Islet precursor cell (in vitro differentiated cells): ENCODE measurements at regions not wholly inside any gene's neighbourhood (a gene's known extent, or its start where the extent isn't known, plus 50 kb on each side); places are given as distances from the start of the nearest gene placed in this dataset.
A peak's percentile ranks its signal among the peaks of the same experiment; 100 is the strongest.

Source experiments
- DNase-seq: peaks from one replicate; pipeline ENCODE4 v3.0.0-alpha.2; 2018

DNA sequence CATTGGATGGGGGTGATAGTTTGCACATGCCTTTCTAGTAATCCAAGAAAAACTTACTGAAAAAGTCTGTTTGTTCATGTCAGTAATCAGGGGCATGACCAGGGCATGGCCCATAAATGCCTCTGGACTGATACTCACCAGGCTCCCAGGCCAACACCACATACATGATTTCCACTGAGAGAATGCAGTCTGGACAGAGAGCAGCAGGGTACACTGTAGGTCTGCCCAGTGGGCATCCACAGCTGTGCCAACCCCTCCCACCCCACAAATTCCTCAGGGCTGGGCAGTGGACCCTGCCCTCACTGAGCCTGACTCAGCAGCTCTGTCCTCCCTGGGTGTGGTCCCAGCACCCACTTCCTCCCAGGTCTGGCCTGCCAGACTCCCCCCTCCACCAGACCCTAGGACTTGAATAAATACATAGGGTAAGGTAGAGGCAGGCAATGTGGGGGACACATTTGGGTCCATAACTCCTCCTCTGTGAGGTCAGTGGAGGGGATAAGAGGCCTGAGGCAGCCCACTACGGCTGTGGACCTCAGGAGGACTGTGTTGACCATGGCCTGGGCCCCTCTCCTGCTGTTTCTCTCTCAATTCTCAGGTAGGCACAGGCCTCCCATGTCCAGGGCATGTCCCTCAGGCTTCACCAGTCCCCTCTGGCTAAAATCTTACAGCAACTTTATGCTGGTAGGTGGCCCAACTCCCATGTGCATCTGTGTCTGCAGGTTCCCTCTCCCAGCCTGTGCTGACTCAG, 92.2 kb upstream of the TOP3B start:
- no peak for DNase-seq

- no peak for DNase-seq
These were observed 91.4 kb upstream of the TOP3B start for GRCh38 chr22:22073769-22074561.

DNA sequence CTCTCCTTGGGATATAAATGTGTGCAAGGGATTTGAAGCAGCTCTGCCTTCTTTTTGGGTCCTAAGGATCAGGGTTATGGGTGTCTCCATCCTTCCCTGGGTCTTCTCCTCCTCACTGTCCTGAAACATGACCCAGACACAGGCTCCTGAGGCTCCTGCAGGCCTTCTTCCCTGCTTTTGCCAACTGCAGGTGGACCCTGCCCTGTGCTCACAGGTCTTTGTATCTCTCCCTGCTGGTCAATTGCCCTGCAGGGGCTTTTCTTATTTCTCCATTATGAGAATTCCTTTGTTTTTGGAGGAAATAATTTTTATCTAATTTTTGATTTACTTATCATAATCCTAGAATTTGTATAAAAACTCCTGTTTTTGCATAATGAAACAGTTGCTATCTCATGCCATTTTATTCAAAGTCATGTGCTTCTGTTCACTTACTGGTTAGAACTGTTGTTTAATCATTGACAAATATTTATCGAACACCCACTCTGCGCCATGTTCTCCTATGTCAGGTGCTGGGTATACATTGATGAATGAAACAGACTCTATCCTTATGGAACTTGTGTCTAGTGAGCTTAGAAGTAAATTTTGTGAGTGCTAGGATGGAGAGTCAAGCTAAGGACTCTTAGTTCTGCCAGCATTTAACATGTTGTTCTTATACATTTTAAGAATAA, 89.7 kb upstream of the TOP3B start:
- DNase-seq = no peak

DNA sequence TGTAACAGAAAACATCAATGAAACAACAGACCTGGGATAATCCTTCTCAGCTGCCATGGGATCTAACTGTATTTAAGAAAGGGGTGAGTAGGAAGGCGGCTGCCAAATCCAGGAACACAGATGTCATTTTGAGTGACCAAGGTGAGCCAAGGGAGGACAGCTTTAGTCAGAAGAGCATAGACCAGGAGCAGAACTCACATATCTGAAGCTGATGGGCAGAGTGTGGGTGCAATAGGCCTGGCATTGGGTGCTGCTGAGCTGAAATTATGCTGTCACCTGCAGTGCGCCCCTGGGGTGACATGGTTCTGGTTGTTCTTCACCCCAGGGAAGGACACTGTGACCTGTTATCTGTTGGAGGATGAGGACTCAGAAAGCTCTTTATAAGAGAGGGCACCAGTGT, 88.9 kb upstream of the TOP3B start:
- no peak for DNase-seq

GRCh38 chr22:22070371-22070824, 87.8 kb upstream of the TOP3B start:
- no peak for DNase-seq

- no peak for DNase-seq
These were observed 87.1 kb upstream of the TOP3B start for GRCh38 chr22:22069450-22070370.

DNA sequence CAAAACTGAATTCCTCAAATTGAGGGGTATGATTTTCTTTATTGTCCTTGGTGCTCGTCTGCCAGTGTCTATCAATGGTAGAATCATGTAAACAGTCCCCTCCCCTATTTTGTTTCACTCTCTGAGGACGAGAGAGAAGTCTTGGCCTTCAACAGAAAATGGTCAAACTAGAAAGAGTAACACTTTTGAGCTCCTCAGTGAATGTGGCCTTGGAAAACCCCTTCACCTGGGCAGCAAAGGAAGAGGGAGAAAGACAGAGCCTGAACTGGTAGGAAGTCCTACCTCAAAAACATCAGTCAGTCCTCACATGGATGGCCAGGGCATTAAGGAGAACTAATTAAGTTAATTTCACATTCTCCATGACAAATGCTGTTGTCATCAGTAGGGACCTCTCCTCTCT, 86.1 kb upstream of the TOP3B start:
- DNase-seq = no peak

GRCh38 chr22:22068025-22068424, 85.4 kb upstream of the TOP3B start:
- no peak for DNase-seq

DNA sequence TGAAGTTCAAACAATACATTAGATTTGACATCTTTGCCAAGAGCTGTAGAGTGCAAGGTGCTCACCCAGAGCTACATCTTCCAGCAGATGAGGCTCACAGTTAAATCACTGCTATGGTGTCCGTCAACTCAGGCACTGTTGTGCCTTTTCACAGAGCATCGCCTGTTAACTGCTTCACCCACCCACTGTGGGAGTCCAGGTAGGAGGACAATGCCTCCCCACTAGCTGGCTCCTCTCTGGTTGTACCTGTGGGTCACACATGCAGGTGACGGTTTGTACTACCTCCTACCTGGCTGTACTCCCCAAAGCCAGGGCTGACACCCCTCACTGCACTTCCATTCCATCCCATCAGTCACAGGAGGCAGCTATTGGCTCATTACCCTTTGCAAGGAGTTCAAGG, 84.6 kb upstream of the TOP3B start:
- DNase-seq = no peak

DNA sequence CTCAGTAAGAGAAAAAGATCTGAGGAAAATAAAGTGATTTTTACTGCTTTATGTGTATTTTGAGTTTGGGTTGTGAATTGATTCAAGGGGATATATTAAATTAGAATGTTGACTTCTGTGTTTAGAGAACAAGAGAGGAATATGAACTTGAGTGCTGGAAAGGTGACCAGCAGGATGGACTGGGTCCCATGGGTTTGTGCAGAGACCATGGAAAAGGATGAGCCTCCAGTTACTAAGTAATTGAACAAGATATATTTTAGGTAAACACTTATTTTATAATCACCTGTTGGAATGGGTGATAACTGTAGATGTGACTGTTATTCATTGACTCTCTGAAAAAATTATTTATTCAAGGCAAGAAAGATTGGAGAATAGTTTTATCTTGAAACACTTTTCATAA, 82.0 kb upstream of the TOP3B start:
- no peak for DNase-seq

- DNase-seq = no peak
These were observed 79.8 kb upstream of the TOP3B start for GRCh38 chr22:22062306-22062793.

DNA sequence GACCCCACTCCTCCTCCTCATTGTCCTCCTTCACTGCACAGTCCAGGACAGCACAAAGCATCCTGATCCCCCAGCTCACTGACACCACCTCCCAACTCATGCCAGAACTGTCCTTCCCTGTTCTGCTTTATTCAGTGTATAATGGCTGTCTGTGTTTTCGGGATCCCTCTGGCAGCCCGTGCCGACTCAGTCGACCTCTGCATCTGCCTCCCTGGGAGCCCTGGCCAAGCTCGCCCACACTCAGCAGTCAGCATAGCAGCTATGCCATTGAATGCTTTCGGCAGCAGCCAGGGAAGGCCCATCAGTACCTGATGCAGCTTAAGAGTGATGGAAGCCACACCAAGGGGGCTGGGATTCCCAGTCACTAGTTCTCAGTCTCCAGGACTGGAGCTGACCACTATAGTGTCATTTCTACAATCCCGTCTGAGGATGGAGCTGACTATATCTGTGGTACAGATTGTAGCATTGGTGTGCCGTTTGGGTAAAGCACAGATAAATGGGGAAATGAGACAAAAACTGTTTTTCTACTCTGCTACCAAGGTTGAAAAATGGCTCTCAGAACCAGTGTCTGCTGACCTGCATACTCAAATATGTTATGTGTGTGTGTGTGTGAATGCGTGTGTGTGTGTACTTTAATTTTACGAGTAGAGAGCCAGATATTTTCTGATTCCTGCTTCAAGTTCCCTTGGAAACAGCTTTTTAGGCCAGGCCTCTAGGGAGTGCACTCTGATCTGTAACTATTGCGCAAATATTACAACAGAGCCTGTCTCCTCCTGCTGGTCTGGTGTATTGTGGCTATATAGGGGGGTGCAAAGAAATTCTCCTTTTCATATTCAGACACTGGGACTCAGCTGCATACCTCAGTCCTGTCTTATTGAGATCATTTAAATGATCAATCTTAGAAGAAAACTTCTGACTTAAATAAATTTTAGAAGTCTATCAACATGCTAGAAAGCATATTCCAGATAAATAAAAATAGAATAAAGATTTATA, 78.8 kb upstream of the TOP3B start:
- DNase-seq = no peak

DNA sequence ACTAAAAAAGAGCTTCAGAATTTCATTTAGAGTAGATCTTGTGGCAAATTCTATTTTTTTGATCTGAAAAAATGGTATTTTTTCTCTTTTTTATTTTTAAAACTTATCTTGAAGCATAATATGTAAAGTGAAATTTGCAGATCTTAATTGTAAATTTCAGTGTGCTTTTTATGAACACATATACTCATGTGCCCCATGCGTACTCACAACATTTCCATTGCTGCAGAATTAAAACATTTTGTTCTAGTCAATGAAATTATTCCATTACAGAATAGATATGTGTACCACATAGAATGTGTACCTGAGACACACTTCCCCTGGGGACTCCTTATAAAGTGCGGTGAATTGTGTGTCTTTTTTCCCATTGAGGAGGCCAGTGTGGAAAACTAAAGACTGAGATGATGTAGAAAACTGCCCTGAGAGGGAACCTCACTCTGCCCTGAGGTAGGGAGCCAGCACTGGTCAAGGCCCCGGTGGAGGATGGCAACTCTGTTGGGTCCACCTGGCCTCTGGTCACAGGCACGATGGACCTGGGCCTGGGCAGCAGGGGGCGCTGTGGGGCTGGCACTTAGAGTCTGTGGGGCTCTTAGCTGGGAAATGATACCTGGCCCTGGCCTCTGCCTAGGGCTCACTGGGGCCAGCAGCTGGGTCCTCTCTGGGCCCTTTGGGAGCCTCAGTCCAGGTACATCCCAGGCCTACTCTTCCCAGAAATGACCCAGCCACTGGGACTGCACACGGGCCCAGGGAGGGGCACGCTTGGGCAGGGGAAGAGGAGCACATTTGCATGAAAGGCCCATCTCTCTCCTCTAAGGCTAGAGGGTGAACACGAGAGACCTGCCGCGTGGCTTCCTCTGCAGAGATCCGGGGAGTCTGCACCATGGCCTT, 77.9 kb upstream of the TOP3B start:
- peak; percentile 80 for DNase-seq

GRCh38 chr22:22059291-22060002, 76.9 kb upstream of the TOP3B start:
- no peak for DNase-seq

- DNase-seq = no peak
These were observed 76.2 kb upstream of the TOP3B start for GRCh38 chr22:22058633-22059290.

GRCh38 chr22:22057617-22058378, 75.2 kb upstream of the TOP3B start:
- DNase-seq = no peak

DNA sequence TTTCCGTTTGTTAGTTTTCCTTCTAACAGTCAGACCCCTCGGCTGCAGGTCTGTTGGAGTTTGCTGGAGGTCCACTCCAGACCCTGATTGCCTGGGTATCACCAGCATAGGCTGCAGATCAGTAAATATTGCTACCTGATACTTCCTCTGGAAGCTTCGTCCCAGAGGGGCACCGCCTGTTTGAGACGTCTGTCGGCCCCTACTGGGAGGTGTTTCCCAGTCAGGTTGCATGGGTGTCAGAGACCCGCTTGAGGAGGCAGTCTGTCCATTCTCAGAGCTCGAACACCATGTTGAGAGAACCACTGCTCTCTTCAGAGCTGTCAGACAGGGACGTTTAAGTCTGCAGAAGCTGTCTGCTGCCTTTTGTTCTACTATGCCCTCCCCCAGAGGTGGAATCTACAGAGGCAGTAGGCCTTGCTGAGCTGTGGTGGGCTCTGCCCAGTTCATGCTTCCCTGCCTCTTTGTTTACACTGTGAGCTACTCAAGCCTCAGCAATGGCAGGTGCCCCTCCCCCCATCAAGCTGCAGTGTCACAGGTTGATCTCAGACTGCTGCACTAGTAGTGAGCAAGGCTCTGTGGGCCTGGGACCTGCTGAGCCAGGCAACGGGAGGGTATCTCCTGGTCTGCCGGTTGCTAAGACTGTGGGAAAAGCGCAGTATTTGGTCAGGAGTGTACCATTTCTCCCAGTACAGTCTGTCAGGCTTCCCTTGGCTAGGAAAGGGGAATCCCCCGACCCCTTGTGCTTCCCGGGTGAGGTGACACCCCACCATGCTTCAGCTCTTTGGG, 74.4 kb upstream of the TOP3B start:
- DNase-seq = peak; percentile 58
